ENCODE measurements at regions not wholly inside any gene's neighbourhood (a gene's known extent, or its start where the extent isn't known, plus 50 kb on each side); places are given as distances from the start of the nearest gene placed in this dataset.

- DNase-seq (ENCODE audit: extremely low read depth, low read depth), result no peak
- no peak for TF ChIP-seq CTCF (IDR thresholded peaks at IDR 0.05; ENCODE audit: low read depth, low read length)
Measured at GRCh38 chr1:240001177-240001740, 90.4 kb upstream of the FMN2 start.

- peak; percentile 77 for TF ChIP-seq CTCF (IDR thresholded peaks at IDR 0.05; ENCODE audit: low read depth, low read length)
- DNase-seq (ENCODE audit: extremely low read depth, low read depth), result no peak
Measured at GRCh38 chr1:240004086-240004749, 87.5 kb upstream of the FMN2 start.

- DNase-seq (ENCODE audit: extremely low read depth, low read depth), result no peak
- TF ChIP-seq CTCF (IDR thresholded peaks at IDR 0.05; ENCODE audit: low read depth, low read length), result no peak
Measured at GRCh38 chr1:240005997-240006650, 85.6 kb upstream of the FMN2 start.

- no peak for TF ChIP-seq CTCF (IDR thresholded peaks at IDR 0.05; ENCODE audit: low read depth, low read length)
- no peak for DNase-seq (ENCODE audit: extremely low read depth, low read depth)
Measured at GRCh38 chr1:240008298-240008697, 83.4 kb upstream of the FMN2 start.

GRCh38 chr1:240014051-240014450 lies 77.6 kb upstream of the FMN2 start:
- TF ChIP-seq CTCF (IDR thresholded peaks at IDR 0.05; ENCODE audit: low read depth, low read length), result no peak
- no peak for DNase-seq (ENCODE audit: extremely low read depth, low read depth)

- DNase-seq (ENCODE audit: extremely low read depth, low read depth), result no peak
- no peak for TF ChIP-seq CTCF (IDR thresholded peaks at IDR 0.05; ENCODE audit: low read depth, low read length)
Measured at GRCh38 chr1:240018617-240019016, 73.1 kb upstream of the FMN2 start.

- no peak for TF ChIP-seq CTCF (IDR thresholded peaks at IDR 0.05; ENCODE audit: low read depth, low read length)
- DNase-seq (ENCODE audit: extremely low read depth, low read depth), result no peak
Measured at GRCh38 chr1:240019524-240019923, 72.2 kb upstream of the FMN2 start.

Data from AG09319 (cell line).